ENCODE measurements at regions not wholly inside any gene's neighbourhood (a gene's known extent, or its start where the extent isn't known, plus 50 kb on each side); places are given as distances from the start of the nearest gene placed in this dataset.
"Not testable (repeated sequence)": the region's sequence is repeated elsewhere in the genome, so short reads cannot be mapped to it uniquely, and the experiment has no call there.

DNA sequence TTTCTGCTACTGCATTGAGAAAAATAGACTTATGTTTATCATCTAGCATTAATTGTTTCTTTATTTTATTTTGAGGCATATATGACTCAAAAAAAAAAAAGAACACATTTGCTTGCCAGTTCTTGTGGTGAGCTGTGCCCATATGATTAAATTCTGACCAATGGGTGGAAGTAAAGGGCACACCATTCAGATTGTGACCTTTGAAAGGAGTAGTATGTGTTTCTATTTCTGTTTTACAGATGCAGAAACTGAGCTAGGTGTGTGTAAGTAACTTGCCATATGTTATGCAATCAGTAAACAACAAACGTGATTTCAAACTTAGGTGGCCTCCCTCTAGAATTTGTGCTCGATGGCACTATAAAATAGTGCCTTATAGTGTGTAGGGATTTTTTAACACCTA is 368.1 kb upstream of the EDIL3 start:
- ATAC-seq (no peak), DNase-seq (no peak)
- Mint-ChIP-seq H3K4me1 (no peaks in the 10 kb centered on the region), H3K4me3 (no peak overlapping the region), H3K36me3 (no peaks in the 10 kb centered on the region), H3K27ac (no peak overlapping the region), H3K27me3 (no peaks in the 10 kb centered on the region), H3K9me3 (peaks cover 0 to 6% (median 0%) of the 10 kb centered on the region in 9 donors)
- POLR2A ChIA-PET = no interaction called here

- DNase-seq (no peak), ATAC-seq (no peak)
- Mint-ChIP-seq H3K4me1 (no peaks in the 10 kb centered on the region), H3K4me3 (no peak overlapping the region), H3K9me3 (peaks cover 0 to 10% (median 0%) of the 10 kb centered on the region in 9 donors), H3K27ac (no peak overlapping the region), H3K27me3 (no peaks in the 10 kb centered on the region), H3K36me3 (no peaks in the 10 kb centered on the region)
- POLR2A ChIA-PET = no interaction called here
Observed at GRCh38 chr5:84748313-84748712, 363.6 kb upstream of the EDIL3 start.

GRCh38 chr5:84746280-84746679 is 361.6 kb upstream of the EDIL3 start:
- H3K36me3 Mint-ChIP-seq, H3K4me3 Mint-ChIP-seq, H3K27ac Mint-ChIP-seq, DNase-seq, POLR2A ChIA-PET, H3K4me1 Mint-ChIP-seq, ATAC-seq, H3K27me3 Mint-ChIP-seq: not testable (repeated sequence)
- peaks cover 0 to 10% (median 2%) of the 10 kb centered on the region in 9 donors for H3K9me3 Mint-ChIP-seq

DNA sequence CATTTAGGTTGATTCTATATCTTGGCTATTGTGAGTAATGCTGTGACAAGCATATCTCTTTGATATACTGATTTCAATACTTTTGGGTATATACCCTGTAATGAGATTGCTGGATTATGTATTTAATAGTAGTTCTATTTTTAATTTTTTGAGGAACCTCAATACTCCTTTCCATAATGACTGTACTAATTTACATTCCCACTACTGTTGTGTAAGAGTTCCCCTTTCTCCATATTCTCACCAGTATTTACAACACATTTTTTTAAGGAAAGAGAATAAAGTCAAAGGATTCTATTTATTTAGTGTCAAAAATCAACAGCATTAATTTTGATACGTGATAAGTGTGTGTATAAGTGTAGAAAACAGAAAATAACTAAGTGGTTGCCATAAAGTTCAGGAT is 356.4 kb upstream of the EDIL3 start:
- Mint-ChIP-seq H3K4me1 (no peaks in the 10 kb centered on the region), H3K9me3 (peaks cover 0 to 11% (median 3%) of the 10 kb centered on the region in 9 donors), H3K27ac (no peak overlapping the region), H3K4me3 (no peak overlapping the region), H3K27me3 (no peaks in the 10 kb centered on the region), H3K36me3 (peaks cover 0 to 1% (median 0%) of the 10 kb centered on the region in 3 donors)
- POLR2A ChIA-PET = no interaction called here
- ATAC-seq (no peak), DNase-seq (no peak)

DNA sequence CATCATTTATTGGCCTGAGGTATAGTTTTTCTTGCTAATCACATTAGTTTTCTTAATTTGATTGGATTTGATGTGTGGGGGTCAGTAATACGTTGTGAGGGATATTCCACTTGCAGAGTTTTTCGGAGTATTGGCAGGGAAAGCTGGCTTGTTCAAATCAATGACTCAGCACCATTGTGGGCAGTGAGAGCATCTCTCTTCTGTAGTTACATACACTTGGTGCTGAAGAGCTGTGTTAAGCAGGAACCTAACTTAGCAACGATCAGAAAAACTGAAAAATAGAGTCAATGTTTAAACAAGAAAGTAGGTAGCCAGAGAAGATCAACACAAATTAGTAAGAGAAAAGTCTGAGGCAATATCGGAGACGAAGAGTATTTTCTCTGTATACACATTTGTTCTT is 344.6 kb upstream of the EDIL3 start:
- H3K36me3 Mint-ChIP-seq = no peaks in the 10 kb centered on the region

DNA sequence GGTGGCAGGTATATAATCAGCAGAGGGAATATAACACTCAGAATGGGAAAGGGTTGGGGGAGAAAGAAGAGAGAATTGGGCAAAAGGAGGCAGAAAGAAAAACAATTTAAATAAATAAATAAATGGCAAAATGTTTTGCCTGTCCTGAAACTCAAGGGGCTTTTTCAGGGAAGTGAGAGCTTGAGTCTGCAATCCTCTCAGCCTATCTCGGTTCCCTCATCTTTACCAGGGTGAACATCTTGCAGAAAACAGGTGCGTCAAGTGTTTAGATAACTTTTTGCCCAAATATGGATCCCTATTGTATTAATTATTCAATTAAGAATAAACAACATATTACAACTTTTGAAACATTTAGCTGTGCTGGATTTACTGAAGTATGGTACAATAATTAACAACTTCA is 343.0 kb upstream of the EDIL3 start:
- H3K36me3 Mint-ChIP-seq = no peaks in the 10 kb centered on the region
- POLR2A ChIA-PET = no interaction called here
- no peak overlapping the region for H3K27ac Mint-ChIP-seq
- no peaks in the 10 kb centered on the region for H3K4me1 Mint-ChIP-seq
- H3K9me3 Mint-ChIP-seq = peaks cover 0 to 5% (median 0%) of the 10 kb centered on the region in 9 donors
- ATAC-seq (no peak), DNase-seq (no peak)
- no peak overlapping the region for H3K4me3 Mint-ChIP-seq
- no peaks in the 10 kb centered on the region for H3K27me3 Mint-ChIP-seq

More for the DNA sequence above, 344.6 kb upstream of the EDIL3 start:
- Mint-ChIP-seq H3K4me1 (no peaks in the 10 kb centered on the region), H3K4me3 (no peak overlapping the region), H3K9me3 (peaks cover 0 to 9% (median 0%) of the 10 kb centered on the region in 9 donors), H3K27me3 (no peaks in the 10 kb centered on the region), H3K27ac (no peak overlapping the region)
- POLR2A ChIA-PET = no interaction called here
- DNase-seq (no peak), ATAC-seq (no peak)

DNA sequence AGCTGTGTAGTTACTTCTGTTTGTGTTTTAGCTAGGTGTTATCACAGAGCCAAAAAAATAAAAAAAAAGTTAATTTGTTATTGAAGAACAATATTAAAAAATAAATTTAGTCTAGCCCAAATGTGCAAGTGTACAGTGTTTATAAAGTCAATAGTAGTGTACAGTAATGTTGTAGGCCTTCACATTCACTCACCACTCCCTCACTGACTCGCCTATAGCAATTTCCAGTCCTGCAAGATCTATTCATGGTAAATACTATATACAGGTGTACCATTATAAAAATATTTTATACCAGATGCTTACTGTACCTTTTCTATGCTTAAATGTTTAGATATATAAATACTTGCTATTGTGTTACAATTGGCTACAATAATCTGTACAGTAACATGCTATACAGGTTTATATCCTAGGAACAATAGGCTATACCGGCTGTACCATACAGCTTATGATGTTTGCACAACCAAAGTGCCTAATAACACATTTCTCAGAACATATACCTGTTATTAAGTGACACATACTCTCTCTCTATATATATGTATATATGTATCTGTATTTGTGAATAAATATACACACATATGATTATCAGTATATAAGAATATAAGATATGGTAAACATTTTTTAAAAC is 341.4 kb upstream of the EDIL3 start:
- H3K27me3 Mint-ChIP-seq = no peaks in the 10 kb centered on the region

GRCh38 chr5:84724683-84725082 is 340.0 kb upstream of the EDIL3 start:
- Mint-ChIP-seq H3K4me3 (no peak overlapping the region), H3K9me3 (peaks cover 0 to 4% (median 0%) of the 10 kb centered on the region in 9 donors), H3K36me3 (no peaks in the 10 kb centered on the region), H3K4me1 (no peaks in the 10 kb centered on the region), H3K27ac (no peak overlapping the region), H3K27me3 (no peaks in the 10 kb centered on the region)
- no peak for DNase-seq
- POLR2A ChIA-PET = no interaction called here
- ATAC-seq = no peak

More for the DNA sequence above, 341.4 kb upstream of the EDIL3 start:
- no peak for ATAC-seq
- Mint-ChIP-seq H3K27ac (no peak overlapping the region), H3K36me3 (no peaks in the 10 kb centered on the region), H3K4me3 (no peak overlapping the region), H3K4me1 (no peaks in the 10 kb centered on the region), H3K9me3 (peaks cover 0 to 2% (median 0%) of the 10 kb centered on the region in 9 donors)
- DNase-seq = no peak
- POLR2A ChIA-PET = no interaction called here

DNA sequence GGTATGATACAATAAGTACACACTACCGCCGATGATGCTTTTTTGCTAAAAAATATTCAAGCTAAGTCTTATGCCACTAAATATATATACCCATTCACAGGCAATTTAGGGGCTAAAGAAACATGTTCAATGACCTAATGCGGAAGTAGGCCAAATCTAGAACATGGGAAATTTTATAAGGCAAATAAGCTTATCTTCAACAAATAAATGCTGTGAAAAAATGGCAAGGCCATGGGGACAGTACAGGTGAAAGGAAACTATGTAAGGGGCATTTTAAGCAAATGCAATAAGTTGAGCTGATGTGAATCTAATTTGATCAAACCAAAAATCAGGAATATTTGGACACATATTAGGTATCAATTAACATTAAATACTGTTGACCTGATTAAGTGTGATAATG is 339.5 kb upstream of the EDIL3 start:
- Mint-ChIP-seq H3K27me3 (no peaks in the 10 kb centered on the region), H3K4me3 (no peak overlapping the region), H3K27ac (no peak overlapping the region), H3K36me3 (no peaks in the 10 kb centered on the region), H3K4me1 (no peaks in the 10 kb centered on the region), H3K9me3 (peaks cover 0 to 4% (median 0%) of the 10 kb centered on the region in 9 donors)
- DNase-seq = no peak
- no peak for ATAC-seq
- POLR2A ChIA-PET = no interaction called here

GRCh38 chr5:84718377-84718776 is 333.7 kb upstream of the EDIL3 start:
- POLR2A ChIA-PET = no interaction called here
- no peak overlapping the region for H3K4me3 Mint-ChIP-seq

GRCh38 chr5:84715686-84716085 is 331.0 kb upstream of the EDIL3 start:
- ATAC-seq (no peak), DNase-seq (no peak)
- Mint-ChIP-seq H3K4me3 (no peak overlapping the region), H3K27ac (no peak overlapping the region), H3K36me3 (no peaks in the 10 kb centered on the region), H3K9me3 (peaks cover 0 to 8% (median 0%) of the 10 kb centered on the region in 9 donors), H3K4me1 (peaks cover 0 to 1% (median 0%) of the 10 kb centered on the region in 4 donors), H3K27me3 (no peaks in the 10 kb centered on the region)
- POLR2A ChIA-PET = no interaction called here

More at GRCh38 chr5:84718377-84718776, 333.7 kb upstream of the EDIL3 start:
- no peak overlapping the region for H3K27ac Mint-ChIP-seq
- H3K9me3 Mint-ChIP-seq = peaks cover 0 to 8% (median 0%) of the 10 kb centered on the region in 9 donors
- H3K4me1 Mint-ChIP-seq = peaks cover 0 to 1% (median 0%) of the 10 kb centered on the region in 4 donors
- DNase-seq (no peak), ATAC-seq (no peak)
- no peaks in the 10 kb centered on the region for H3K36me3 Mint-ChIP-seq
- H3K27me3 Mint-ChIP-seq = no peaks in the 10 kb centered on the region

DNA sequence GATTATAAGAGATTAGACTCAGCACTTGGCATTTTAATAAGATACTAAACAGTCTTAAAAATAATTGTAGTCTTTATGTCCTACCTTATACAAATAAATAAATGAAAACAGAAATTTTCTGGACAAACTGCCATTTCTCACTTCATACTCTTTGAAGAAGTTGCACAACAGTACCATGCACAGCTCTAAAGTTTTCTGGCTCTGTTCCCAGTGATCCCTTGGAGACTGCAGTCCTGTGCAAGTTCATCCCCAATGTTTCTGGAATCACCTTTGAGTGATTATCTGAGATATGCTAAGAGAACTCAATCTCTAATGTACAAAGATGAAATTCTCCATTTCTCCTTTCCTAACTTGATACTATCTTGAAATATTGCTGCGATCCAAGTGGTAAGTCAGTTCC is 330.4 kb upstream of the EDIL3 start:
- ATAC-seq = no peak
- POLR2A ChIA-PET = no interaction called here
- Mint-ChIP-seq H3K4me1 (peaks cover 0 to 1% (median 0%) of the 10 kb centered on the region in 4 donors), H3K4me3 (no peak overlapping the region), H3K36me3 (no peaks in the 10 kb centered on the region), H3K27me3 (no peaks in the 10 kb centered on the region), H3K27ac (no peak overlapping the region), H3K9me3 (peaks cover 0 to 5% (median 0%) of the 10 kb centered on the region in 9 donors)
- DNase-seq = no peak

DNA sequence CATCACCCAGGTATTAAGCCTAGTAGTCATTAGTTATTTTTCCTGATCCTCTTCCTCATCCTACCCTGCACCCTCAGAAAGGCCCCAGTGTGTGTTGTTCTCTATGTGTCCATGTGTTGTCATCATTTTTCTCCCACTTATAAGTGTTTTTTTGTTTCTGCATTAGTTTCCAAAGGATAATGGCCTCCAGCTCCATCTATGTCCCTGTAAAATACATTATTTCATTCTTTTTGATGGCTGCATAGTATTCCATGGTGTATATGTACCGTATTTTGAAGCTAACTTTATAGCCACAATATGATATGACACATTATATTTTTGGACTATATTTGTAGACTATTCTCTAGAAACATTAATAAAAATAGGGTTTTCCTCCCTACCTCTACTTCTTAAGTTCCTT is 324.4 kb upstream of the EDIL3 start:
- POLR2A ChIA-PET = no interaction called here
- peaks cover 0 to 12% (median 2%) of the 10 kb centered on the region in 9 donors for H3K9me3 Mint-ChIP-seq
- H3K4me1 Mint-ChIP-seq = no peaks in the 10 kb centered on the region
- H3K36me3 Mint-ChIP-seq = no peaks in the 10 kb centered on the region
- peak overlapping the region in 1 of 10 donors; percentile 1 for H3K27ac Mint-ChIP-seq
- no peak for DNase-seq
- no peaks in the 10 kb centered on the region for H3K27me3 Mint-ChIP-seq
- no peak for ATAC-seq
- H3K4me3 Mint-ChIP-seq = no peak overlapping the region
